NCI-H524 treated with DMSO at 0.1 percent for 48 hours (cell line): ENCODE measurements at regions not wholly inside any gene's neighbourhood (a gene's known extent, or its start where the extent isn't known, plus 50 kb on each side); places are given as distances from the start of the nearest gene placed in this dataset.

Source experiments
- DNase-seq: peaks from one replicate; lab custom pipeline; 2025; lab: John Stamatoyannopoulos, UW

GRCh38 chr5:31048282-31049270 lies 144.9 kb upstream of the CDH6 start:
- DNase-seq: no peak

GRCh38 chr5:31047621-31048020 lies 145.9 kb upstream of the CDH6 start:
- DNase-seq: no peak

GRCh38 chr5:31047007-31047406 lies 146.5 kb upstream of the CDH6 start:
- no peak for DNase-seq

- DNase-seq: no peak
Measured at GRCh38 chr5:31036411-31036810, 157.1 kb upstream of the CDH6 start.

GRCh38 chr5:31033295-31033694 lies 160.2 kb upstream of the CDH6 start:
- DNase-seq: no peak

GRCh38 chr5:31029925-31030324 lies 163.6 kb upstream of the CDH6 start:
- DNase-seq: no peak

- no peak for DNase-seq
Measured at GRCh38 chr5:31027721-31028120, 165.8 kb upstream of the CDH6 start.

- DNase-seq: no peak
Measured at GRCh38 chr5:31023105-31023504, 170.4 kb upstream of the CDH6 start.

GRCh38 chr5:31021181-31021624 lies 172.3 kb upstream of the CDH6 start:
- DNase-seq: no peak

GRCh38 chr5:31008231-31008630 lies 185.3 kb upstream of the CDH6 start:
- DNase-seq: no peak

- no peak for DNase-seq
Measured at GRCh38 chr5:31007672-31008071, 185.8 kb upstream of the CDH6 start.

GRCh38 chr5:31000287-31000686 lies 193.2 kb upstream of the CDH6 start:
- no peak for DNase-seq

- DNase-seq: no peak
Measured at GRCh38 chr5:30997681-30998080, 195.8 kb upstream of the CDH6 start.

- no peak for DNase-seq
Measured at GRCh38 chr5:30994902-30995301, 198.6 kb upstream of the CDH6 start.

- DNase-seq: no peak
Measured at GRCh38 chr5:30994176-30994575, 199.3 kb upstream of the CDH6 start.

- DNase-seq: no peak
Measured at GRCh38 chr5:30991462-30991861, 202.0 kb upstream of the CDH6 start.

GRCh38 chr5:30981576-30981975 lies 211.9 kb upstream of the CDH6 start:
- DNase-seq: no peak

GRCh38 chr5:30968971-30969370 lies 224.5 kb upstream of the CDH6 start:
- DNase-seq: no peak

GRCh38 chr5:30960036-30960435 lies 233.4 kb upstream of the CDH6 start:
- no peak for DNase-seq

- DNase-seq: peak; percentile 12
Measured at GRCh38 chr5:30959238-30959637, 234.2 kb upstream of the CDH6 start.

GRCh38 chr5:30957591-30957990 lies 235.9 kb upstream of the CDH6 start:
- DNase-seq: no peak

GRCh38 chr5:30956251-30956650 lies 237.2 kb upstream of the CDH6 start:
- DNase-seq: no peak

- DNase-seq: no peak
Measured at GRCh38 chr5:30937070-30937469, 256.4 kb upstream of the CDH6 start.

- DNase-seq: no peak
Measured at GRCh38 chr5:30933599-30933998, 259.9 kb upstream of the CDH6 start.
